DMS79 treated with DMSO at 0.1 percent for 48 hours (cell line): ENCODE measurements at regions not wholly inside any gene's neighbourhood (a gene's known extent, or its start where the extent isn't known, plus 50 kb on each side); places are given as distances from the start of the nearest gene placed in this dataset.

Experiments used
- DNase-seq: peaks from one replicate; lab custom pipeline; 2025; lab: John Stamatoyannopoulos, UW

DNA sequence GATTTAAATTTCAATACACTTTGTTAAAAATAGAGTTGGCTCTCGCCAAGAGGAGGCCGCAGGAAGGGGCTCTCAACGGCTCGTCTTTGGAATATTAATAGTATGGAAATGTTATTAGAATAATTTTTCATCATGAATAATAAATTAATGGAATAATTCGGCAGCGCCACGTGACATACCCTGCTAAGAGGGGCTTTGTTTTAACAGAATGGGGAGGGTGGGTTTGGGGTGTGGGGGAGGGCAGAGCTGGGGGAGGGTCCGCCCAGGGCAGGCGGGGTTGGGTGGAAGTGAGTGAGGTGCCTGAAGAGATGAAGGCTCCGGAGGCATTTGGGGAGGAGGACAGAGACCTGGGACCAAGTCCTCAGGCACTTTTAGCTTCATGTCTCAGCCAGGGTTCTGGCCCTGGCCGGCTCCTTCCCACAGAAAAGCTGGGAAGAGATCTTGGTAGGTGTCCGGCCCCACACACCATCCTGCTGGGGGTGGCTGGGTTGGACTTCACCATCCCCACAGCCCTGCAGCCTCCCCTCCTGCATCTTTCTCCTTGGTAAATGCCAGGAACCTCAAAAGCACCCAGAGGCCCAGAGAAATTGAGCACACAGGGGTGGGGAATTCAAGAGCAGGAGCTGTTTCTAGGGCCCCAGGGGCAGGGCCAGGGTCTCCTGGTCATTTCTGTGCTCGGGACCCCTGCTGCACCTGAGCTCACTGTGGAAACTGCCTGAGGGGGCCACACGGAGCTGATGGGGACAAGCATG is 93.6 kb upstream of the BHLHE23 start:
- no peak for DNase-seq

GRCh38 chr20:63099456-63100173 is 92.9 kb upstream of the BHLHE23 start:
- DNase-seq, result no peak

GRCh38 chr20:63098195-63098810 is 91.5 kb upstream of the BHLHE23 start:
- no peak for DNase-seq

DNA sequence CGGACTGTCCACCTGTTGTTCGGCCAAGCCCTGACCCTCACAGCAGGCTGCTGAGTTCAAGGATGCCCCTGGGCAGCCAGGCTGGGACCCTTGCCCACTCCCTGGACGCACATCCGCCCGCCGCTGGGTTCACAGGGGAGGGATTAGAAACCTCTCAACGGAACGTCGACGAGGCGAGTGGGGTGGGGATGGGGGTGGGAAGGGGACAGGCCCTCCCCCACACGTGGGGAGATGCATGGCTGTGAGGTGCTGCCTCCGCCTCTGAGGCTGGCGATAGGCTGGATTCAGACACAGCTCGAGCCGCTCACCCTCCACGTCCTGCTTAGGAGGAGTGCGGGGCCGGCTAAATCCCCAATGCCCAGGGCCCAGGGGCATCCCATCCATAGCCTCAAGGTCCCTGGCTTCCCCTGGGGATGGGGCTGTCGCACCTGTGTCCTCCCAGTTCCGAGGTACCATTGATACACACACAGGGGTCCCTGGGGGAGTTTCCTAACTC is 90.6 kb upstream of the BHLHE23 start:
- no peak for DNase-seq

DNA sequence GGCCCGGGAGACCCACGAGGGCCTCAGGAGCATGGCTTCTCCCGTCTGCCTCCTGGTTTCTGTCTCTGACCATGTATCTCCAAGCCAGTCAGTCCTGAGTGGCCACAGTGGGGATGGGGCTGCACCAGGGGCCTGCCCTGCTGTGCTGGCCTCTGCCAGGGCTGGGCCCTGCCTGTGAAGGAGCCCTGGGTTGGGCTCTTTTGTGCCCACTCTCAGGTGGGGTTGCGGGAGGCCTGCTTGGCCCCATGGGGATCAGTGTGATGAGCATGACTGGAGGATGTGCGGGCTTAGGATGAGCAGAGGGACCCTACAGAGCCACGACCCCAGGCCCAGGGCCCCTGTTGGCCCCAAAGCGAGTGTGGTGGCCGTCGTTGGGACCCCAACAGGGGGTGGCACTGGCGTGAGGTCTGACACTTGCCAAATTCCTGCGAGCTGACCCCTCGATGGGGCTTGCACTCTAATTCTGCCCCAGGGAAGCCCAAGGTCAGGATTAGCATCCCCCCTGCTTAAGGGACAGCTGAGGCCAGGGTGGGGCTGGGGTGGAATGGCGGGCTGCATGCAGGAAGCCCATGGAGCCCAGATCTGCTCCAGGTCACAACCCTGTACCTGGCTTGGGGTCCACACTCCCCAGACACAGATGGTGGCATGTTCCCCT is 90.0 kb upstream of the BHLHE23 start:
- DNase-seq, result no peak

DNA sequence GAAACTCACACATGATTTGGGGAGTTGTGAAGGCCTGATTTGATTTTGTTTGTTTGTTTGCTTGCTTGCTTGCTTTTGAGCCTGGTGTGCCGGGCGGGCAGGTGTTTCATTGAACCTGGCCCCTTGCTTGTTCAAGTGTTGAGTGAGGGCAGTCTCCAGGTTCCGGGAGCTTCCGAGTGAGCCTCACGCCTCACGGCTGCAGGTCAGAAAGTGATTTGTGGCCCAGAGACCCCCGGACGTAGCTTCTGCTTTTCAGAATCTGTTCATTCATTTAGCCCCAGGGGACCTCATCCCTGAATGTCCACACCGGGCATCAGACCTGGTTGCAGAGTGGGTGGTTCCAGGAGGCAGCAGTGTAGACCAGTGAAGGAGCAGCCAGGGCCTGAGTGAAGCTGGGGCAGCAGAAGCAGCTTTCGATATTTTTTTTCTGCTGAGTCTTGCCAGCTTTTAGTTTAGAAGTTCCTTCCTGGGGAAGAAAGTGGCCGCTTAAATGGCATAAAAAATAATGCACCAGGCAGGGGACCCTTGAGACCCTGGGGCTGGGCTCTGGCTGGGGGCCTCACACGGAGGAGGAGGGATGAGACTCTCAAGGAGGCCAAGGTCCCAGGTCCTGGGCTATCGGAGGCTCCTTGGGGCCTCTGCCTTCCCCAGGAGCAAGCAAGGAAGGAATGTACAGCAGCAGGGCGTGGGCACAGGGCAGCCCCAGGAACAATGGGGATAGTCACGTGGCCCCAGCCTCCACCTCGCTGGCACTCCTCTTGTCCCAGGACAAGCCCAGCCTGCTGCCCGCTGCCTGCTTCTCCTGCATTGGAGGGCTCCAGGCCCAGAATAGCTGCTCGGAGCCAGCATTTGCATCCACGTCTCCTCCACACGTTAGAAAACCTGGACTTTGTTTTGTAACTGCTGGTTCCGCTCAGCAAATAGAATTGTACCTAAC is 89.2 kb upstream of the BHLHE23 start:
- no peak for DNase-seq

- DNase-seq, result no peak
Observed at GRCh38 chr20:63094767-63095499, 88.2 kb upstream of the BHLHE23 start.

GRCh38 chr20:63093966-63094766 is 87.4 kb upstream of the BHLHE23 start:
- DNase-seq, result no peak

- no peak for DNase-seq
Observed at GRCh38 chr20:63092660-63093215, 86.0 kb upstream of the BHLHE23 start.

DNA sequence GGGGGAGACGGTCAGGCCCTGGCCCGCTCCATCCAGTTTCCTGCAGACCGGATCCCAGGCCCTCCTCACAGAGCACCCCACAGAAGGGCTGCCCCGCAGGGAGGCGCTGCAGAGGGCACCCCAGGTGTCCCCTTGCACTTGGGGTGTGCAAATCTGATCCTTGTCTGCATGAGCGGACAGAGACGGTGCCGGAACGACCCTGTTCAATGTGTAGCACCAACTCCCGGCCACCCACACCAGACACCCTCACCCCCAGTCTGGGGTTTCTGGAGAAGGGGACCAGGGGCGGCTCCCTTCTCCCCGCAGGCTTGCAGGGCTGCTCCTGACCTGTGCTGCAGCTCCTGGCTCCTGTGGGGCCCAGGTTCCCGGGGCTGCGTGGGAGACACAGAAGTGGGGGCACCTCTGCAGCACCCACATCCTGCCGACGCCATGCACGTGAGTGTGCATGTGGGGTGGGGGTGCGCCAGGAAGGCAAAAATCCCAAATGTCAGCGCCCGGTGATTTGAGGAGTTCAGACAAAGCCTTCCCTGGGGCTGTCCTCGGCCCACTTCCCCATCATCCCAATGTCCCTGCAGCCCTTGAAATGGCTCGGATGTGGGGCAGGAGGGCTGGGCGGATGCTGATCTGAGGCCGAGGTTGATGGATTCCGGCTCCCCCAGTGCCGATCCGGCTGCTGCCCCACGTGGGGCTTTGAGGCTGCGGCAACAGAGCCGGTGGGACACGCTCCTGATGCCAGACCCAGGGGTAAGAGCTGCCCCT is 85.3 kb upstream of the BHLHE23 start:
- DNase-seq, result no peak

DNA sequence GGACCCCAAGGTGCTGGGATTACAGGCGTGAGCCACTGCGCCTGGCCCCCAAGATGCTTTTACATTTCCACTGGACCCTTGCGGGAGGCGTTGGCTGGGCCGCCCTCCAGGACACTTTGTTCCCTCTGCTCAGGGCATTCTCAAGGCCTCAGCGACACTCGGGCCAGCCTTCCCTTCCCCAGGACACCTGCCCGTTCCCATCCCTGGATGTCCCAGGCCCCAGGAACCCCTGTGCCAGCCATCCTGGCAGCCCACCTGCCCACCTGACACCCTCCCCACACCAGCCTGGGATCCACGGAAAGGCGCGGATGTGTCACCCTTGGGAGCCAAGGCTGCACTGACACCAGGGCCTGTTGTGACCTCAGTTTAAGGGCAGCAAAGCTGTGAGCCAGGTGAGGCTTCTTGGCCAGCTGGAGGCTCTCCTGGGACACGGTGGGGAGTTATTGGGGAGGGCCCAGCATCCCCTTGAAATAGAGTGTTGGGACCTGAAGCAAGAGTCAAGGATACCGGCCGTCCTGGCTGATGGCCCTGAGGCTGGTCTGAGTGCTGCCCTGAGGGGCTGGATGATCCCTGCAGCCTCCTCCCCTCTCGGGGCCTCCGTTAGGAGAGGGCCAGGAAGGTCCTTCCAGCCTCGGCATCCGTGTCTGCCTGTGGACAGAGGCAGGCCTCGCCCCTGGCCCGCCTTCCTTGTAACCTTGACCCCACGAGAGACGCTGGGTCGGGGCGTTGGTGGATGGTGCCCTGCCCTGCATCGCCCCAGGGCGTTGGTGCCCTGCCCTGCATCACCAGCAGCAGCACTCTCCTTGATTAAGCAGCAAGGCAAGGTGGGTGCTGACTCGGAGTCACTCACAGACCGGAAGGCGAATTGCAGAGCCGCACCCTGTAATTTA is 84.2 kb upstream of the BHLHE23 start:
- DNase-seq, result no peak

- no peak for DNase-seq
Observed at GRCh38 chr20:63090052-63090451, 83.3 kb upstream of the BHLHE23 start.

- no peak for DNase-seq
Observed at GRCh38 chr20:63089051-63089907, 82.5 kb upstream of the BHLHE23 start.

DNA sequence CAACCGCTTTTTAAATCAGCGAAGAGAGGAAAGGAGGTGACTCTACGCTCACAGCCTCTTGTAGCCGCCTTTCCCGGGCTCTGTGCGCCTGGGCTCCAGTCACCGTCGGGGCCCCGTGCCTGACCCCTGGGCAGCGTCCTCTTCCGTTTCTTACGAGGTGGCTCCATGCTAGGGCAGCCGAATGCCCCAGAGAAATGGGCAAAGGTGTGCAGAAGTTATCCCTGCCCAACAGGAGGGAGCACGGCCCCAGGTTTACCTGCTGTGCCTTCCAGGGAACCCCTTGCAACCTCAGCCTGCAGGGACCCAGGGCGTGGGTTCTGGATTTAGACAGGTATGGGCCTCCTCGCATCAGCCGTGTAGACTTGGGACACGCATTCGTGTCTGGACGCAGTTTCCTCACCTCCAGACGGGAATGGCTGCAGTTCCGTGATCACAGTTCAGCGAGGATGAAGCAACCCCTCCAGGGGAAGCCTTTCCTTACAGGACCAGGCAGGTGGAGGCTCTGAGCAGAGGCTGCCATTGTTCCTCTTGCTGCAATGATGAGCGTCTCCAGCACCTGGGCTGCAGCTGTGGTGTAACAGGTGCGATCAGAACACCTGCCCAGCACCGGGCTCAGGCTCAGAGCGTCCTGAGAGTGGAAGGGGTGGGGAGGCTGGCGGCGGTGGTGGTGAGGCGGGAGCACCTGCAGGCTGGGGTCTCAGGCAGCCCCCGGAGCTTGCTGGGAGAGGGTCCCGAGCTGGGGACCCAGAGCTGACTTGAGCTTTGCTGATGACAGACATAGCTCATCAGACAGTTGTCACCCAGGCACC is 81.3 kb upstream of the BHLHE23 start:
- no peak for DNase-seq

- DNase-seq, result no peak
Observed at GRCh38 chr20:63087236-63087871, 80.6 kb upstream of the BHLHE23 start.
